ENCODE measurements at regions not wholly inside any gene's neighbourhood (a gene's known extent, or its start where the extent isn't known, plus 50 kb on each side); places are given as distances from the start of the nearest gene placed in this dataset.

DNA sequence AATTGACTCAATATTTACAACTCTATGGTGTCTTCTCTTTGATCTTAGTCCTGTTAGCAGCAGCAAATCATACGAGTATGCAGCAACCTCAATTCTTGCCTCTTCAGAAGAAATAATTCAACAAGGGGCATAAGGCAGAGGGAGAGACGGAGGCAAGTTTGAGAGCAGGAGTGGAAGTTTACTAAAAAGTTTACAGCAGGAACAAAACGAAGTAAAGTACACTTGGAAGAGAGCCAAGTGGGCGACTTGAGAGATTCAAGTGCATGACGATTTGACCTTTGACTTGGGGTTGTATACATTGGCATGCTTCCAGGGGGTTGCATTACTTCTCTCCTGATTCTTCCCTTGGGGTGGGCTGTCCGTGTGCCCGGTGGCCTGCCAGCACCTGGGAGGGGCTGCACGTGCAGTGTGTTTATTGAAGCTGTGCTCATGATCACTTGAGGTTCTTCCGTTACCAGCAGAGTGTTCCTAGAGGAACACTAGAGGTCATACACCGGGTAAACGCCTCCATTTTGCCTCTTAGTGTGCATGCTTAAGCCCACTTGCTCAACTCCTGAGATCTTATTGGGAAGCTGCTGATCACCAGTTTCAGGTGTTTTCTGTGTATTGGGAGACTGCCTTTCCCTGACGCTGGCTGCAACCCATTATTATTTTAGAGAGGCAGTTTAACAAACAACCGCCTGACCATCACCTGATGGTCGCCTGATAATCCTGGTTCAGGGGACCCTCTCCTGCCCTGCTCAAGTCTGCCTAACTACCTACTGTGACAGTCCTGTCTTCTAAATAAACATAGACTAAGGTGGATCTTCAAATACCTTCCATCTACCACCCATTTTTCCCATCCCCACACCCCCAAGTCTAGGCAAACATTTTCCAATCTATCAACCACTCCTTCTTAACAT is 172.4 kb upstream of the MYLIP start:
- H3K27me3 Mint-ChIP-seq (ENCODE audit: low read depth in 2 of 2): peaks cover 0 to 6% of the 10 kb centered on the region in 2 donors
- H3K36me3 Mint-ChIP-seq: no peaks in the 10 kb centered on the region
- Histone ChIP-seq H3K4me3 (ENCODE audit: low read length) (no peak overlapping the region), H3K9me3 (ENCODE audit: control insufficient read depth, insufficient read depth, low read length) (no peaks in the 10 kb centered on the region), H3K27me3 (ENCODE audit: control insufficient read depth, insufficient read depth, low read length) (no peaks in the 10 kb centered on the region), H3K27ac (ENCODE audit: low read length) (no peak overlapping the region), H3K4me1 (ENCODE audit: control insufficient read depth, insufficient read depth, low read length) (no peaks in the 10 kb centered on the region), H3K36me3 (ENCODE audit: control insufficient read depth, insufficient read depth, low read length) (no peaks in the 10 kb centered on the region)
- intact Hi-C loops (cut with micrococcal nuclease): no loop called here
- no peaks in the 10 kb centered on the region for H3K9me3 Mint-ChIP-seq
- DNase-seq (no peak), ATAC-seq (no peak)
- H3K4me3 Mint-ChIP-seq: no peak overlapping the region
- WGBS (ENCODE audit: insufficient coverage): 92% methylated on average over 13 of the region's 14 CpGs
- H3K4me1 Mint-ChIP-seq: peaks cover 27 to 39% of the 10 kb centered on the region in 2 donors
- H3K27ac Mint-ChIP-seq: peak overlapping the region in 1 of 2 donors; percentile 27
- TF ChIP-seq, protein P1, sequence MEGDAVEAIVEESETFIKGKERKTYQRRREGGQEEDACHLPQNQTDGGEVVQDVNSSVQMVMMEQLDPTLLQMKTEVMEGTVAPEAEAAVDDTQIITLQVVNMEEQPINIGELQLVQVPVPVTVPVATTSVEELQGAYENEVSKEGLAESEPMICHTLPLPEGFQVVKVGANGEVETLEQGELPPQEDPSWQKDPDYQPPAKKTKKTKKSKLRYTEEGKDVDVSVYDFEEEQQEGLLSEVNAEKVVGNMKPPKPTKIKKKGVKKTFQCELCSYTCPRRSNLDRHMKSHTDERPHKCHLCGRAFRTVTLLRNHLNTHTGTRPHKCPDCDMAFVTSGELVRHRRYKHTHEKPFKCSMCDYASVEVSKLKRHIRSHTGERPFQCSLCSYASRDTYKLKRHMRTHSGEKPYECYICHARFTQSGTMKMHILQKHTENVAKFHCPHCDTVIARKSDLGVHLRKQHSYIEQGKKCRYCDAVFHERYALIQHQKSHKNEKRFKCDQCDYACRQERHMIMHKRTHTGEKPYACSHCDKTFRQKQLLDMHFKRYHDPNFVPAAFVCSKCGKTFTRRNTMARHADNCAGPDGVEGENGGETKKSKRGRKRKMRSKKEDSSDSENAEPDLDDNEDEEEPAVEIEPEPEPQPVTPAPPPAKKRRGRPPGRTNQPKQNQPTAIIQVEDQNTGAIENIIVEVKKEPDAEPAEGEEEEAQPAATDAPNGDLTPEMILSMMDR (IDR thresholded peaks at IDR 0.05): no peak

DNA sequence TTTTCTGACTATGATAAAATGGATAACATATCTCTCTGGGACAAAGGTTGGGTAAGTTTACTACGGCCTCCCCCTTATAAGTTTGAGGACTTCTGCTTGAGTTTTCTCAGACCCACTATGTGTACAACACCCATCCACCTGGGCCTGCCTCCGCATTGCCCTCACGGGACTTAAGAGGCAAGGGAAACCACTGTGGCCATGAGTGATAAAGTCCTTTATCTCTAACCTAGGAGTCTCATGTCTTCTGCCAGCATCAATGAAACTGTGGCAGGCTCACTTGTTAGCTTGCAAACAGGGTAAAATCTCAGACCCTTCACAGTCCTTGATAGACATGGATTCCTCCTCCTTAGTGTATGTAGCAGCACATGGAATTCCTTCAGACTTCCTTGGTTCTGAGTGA is 173.4 kb upstream of the MYLIP start:
- no peak overlapping the region for H3K27ac Mint-ChIP-seq
- no peak overlapping the region for H3K4me3 ChIP-seq (ENCODE audit: low read length)

DNA sequence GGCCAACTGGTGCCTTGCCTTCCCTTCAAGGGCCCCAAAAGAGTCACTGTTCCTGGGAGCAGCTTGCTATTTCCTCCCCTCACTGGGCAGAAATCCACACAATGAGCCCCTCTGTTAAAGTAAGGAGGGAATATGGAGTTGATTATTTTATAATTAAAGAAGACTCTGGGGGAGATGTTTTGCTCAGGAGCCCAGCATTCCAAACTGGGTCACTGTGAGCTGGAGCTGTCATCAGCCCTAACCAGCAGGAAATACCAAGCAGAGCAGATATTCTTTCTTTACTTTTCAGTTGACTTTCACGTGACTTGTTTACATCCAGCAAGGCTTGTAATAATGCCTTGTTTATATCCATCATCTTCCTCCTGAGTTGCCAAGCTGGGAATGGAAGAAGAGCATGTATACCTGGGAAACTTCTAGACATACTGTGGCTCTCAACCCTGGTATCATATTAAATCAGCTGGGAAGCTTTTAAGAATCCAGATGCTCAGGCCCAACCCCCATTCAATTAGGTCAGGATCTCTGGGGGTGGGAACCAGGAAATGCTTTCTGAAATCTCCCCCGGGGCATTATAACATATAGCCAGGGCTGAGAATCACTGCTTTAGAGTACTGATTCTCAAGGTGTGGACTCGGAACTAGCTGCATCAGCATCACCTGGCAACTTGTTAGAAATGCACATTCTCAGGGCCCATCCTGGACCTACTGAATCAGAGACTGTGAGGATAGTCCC is 175.6 kb upstream of the MYLIP start:
- H3K4me1 ChIP-seq (ENCODE audit: control insufficient read depth, insufficient read depth, low read length): no peaks in the 10 kb centered on the region
- H3K27ac Mint-ChIP-seq: no peak overlapping the region
- H3K4me3 ChIP-seq (ENCODE audit: low read length): no peak overlapping the region
- H3K27ac ChIP-seq (ENCODE audit: low read length): no peak overlapping the region
- no peak for ATAC-seq
- WGBS (ENCODE audit: insufficient coverage): 59% methylated on average over 3 of the region's 3 CpGs
- H3K9me3 Mint-ChIP-seq: no peaks in the 10 kb centered on the region
- no peaks in the 10 kb centered on the region for H3K36me3 Mint-ChIP-seq
- H3K4me3 Mint-ChIP-seq: no peak overlapping the region
- intact Hi-C loops (cut with micrococcal nuclease): no loop called here
- no peaks in the 10 kb centered on the region for H3K9me3 ChIP-seq (ENCODE audit: control insufficient read depth, insufficient read depth, low read length)
- no peak for DNase-seq
- no peaks in the 10 kb centered on the region for H3K27me3 ChIP-seq (ENCODE audit: control insufficient read depth, insufficient read depth, low read length)
- H3K27me3 Mint-ChIP-seq (ENCODE audit: low read depth in 2 of 2): peaks cover 0 to 6% of the 10 kb centered on the region in 2 donors
- H3K4me1 Mint-ChIP-seq: peaks cover 18 to 30% of the 10 kb centered on the region in 2 donors
- TF ChIP-seq, protein P1 (IDR thresholded peaks at IDR 0.05): no peak
- H3K36me3 ChIP-seq (ENCODE audit: control insufficient read depth, insufficient read depth, low read length): no peaks in the 10 kb centered on the region

More for the DNA sequence above, 173.4 kb upstream of the MYLIP start:
- H3K4me1 ChIP-seq (ENCODE audit: control insufficient read depth, insufficient read depth, low read length): no peaks in the 10 kb centered on the region
- DNase-seq (no peak), ATAC-seq (no peak)
- TF ChIP-seq, protein P1 (IDR thresholded peaks at IDR 0.05): no peak
- H3K9me3 Mint-ChIP-seq: no peaks in the 10 kb centered on the region
- no peaks in the 10 kb centered on the region for H3K27me3 ChIP-seq (ENCODE audit: control insufficient read depth, insufficient read depth, low read length)
- peaks cover 18 to 30% of the 10 kb centered on the region in 2 donors for H3K4me1 Mint-ChIP-seq
- no peak overlapping the region for H3K27ac ChIP-seq (ENCODE audit: low read length)
- H3K4me3 Mint-ChIP-seq: no peak overlapping the region
- H3K27me3 Mint-ChIP-seq (ENCODE audit: low read depth in 2 of 2): peaks cover 0 to 6% of the 10 kb centered on the region in 2 donors
- intact Hi-C loops (cut with micrococcal nuclease): no loop called here
- H3K9me3 ChIP-seq (ENCODE audit: control insufficient read depth, insufficient read depth, low read length): no peaks in the 10 kb centered on the region
- WGBS (ENCODE audit: insufficient coverage): 86% methylated on average over 2 of the region's 3 CpGs
- H3K36me3 ChIP-seq (ENCODE audit: control insufficient read depth, insufficient read depth, low read length): no peaks in the 10 kb centered on the region
- H3K36me3 Mint-ChIP-seq: no peaks in the 10 kb centered on the region
